Brain pericyte (primary cell): ENCODE measurements at regions not wholly inside any gene's neighbourhood (a gene's known extent, or its start where the extent isn't known, plus 50 kb on each side); places are given as distances from the start of the nearest gene placed in this dataset.
A peak's percentile ranks its signal among the peaks of the same experiment; 100 is the strongest.
"Not testable (repeated sequence)": the region's sequence is repeated elsewhere in the genome, so short reads cannot be mapped to it uniquely, and the experiment has no call there.

Experiments used
- DNase-seq: peaks from one replicate; pipeline ENCODE4 v3.0.0-alpha.2; 2012; ENCODE audit warnings: low read depth, low spot score

GRCh38 chr7:146057958-146058357, 58.6 kb upstream of the CNTNAP2 start:
- DNase-seq: no peak

- DNase-seq: no peak
These were observed 61.7 kb upstream of the CNTNAP2 start for GRCh38 chr7:146054909-146055308.

- DNase-seq: no peak
These were observed 63.1 kb upstream of the CNTNAP2 start for GRCh38 chr7:146053492-146053891.

GRCh38 chr7:146043310-146043709, 73.3 kb upstream of the CNTNAP2 start:
- DNase-seq: not testable (repeated sequence)

- DNase-seq: no peak
These were observed 88.3 kb upstream of the CNTNAP2 start for GRCh38 chr7:146028251-146028750.

- DNase-seq: no peak
These were observed 89.4 kb upstream of the CNTNAP2 start for GRCh38 chr7:146027243-146027642.

- DNase-seq: no peak
These were observed 93.8 kb upstream of the CNTNAP2 start for GRCh38 chr7:146022776-146023175.

- DNase-seq: not testable (repeated sequence)
These were observed 97.3 kb upstream of the CNTNAP2 start for GRCh38 chr7:146019041-146020004.

GRCh38 chr7:146017366-146017765, 99.2 kb upstream of the CNTNAP2 start:
- not testable (repeated sequence) for DNase-seq

- not testable (repeated sequence) for DNase-seq
These were observed 102.4 kb upstream of the CNTNAP2 start for GRCh38 chr7:146014154-146014553.

- no peak for DNase-seq
These were observed 108.3 kb upstream of the CNTNAP2 start for GRCh38 chr7:146008293-146008692.

GRCh38 chr7:146004805-146005204, 111.8 kb upstream of the CNTNAP2 start:
- DNase-seq: no peak

- DNase-seq: no peak
These were observed 114.0 kb upstream of the CNTNAP2 start for GRCh38 chr7:146002431-146003078.

GRCh38 chr7:146002008-146002407, 114.6 kb upstream of the CNTNAP2 start:
- DNase-seq: no peak

- DNase-seq: no peak
These were observed 115.7 kb upstream of the CNTNAP2 start for GRCh38 chr7:146000882-146001281.

GRCh38 chr7:145989469-145989868, 127.1 kb upstream of the CNTNAP2 start:
- no peak for DNase-seq

GRCh38 chr7:145986248-145986874, 130.2 kb upstream of the CNTNAP2 start:
- no peak for DNase-seq

GRCh38 chr7:145978769-145979168, 137.8 kb upstream of the CNTNAP2 start:
- DNase-seq: no peak

- DNase-seq: no peak
These were observed 156.6 kb upstream of the CNTNAP2 start for GRCh38 chr7:145959981-145960380.

- peak; percentile 3 for DNase-seq
These were observed 159.3 kb upstream of the CNTNAP2 start for GRCh38 chr7:145957160-145957890.

GRCh38 chr7:145951566-145951965, 165.0 kb upstream of the CNTNAP2 start:
- no peak for DNase-seq
